ENCODE measurements at regions not wholly inside any gene's neighbourhood (a gene's known extent, or its start where the extent isn't known, plus 50 kb on each side); places are given as distances from the start of the nearest gene placed in this dataset.

DNA sequence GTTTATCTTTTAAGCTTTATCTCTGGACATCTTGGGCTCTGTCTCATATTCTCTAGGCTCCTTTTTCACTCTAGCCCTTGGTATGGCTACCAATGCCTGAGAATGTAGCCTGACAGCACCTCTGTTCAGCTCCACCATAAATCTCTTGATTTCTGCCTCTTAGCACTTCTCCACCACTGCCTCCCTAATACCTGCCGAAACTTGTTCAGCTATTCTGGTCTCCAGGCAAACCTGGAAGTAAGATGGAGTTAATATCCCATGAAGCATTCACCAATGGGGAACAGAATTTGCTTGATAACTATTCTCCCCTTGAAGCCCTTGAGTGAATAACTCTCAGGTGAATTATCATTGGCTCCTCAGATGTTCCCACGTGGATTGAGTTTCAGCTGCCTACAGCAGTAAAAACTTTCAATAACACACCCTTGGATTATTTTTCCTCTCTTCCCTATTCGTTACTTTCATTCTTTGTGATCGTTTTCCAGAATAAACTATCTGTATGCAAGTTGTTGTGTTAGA lies 145.6 kb downstream of the EVA1A start:
- no peak for DNase-seq (ENCODE audit: low read depth in 2 of 2)
- Histone ChIP-seq H3K79me2 (ENCODE audit: control insufficient read depth, insufficient read depth, low read length) (no peaks in the 10 kb centered on the region), H3K4me1 (ENCODE audit: control insufficient read depth, extremely low read depth, insufficient read depth, low read length) (no peaks in the 10 kb centered on the region), H3K27me3 (ENCODE audit: control insufficient read depth, insufficient read depth, low read length) (peaks cover 8% of the 10 kb centered on the region), H3K9ac (ENCODE audit: insufficient read depth, low read length) (no peak overlapping the region), H3K9me3 (ENCODE audit: control insufficient read depth, insufficient read depth, low read depth, low read length) (no peaks in the 10 kb centered on the region), H3K4me3 (replicated peaks in 1 of 4; ENCODE audit: control extremely low read depth in 1 of 4, insufficient read depth in 1 of 4, low read depth in 3 of 4, low read length in 4 of 4) (no peak overlapping the region), H4K20me1 (ENCODE audit: control insufficient read depth, extremely low read depth, insufficient read depth, low read length) (no peaks in the 10 kb centered on the region), H3K27ac (ENCODE audit: insufficient read depth, low read length) (no peak overlapping the region), H2AFZ (ENCODE audit: low read length) (no peak overlapping the region), H3K4me2 (ENCODE audit: extremely low read depth, insufficient read depth, low read length) (no peak overlapping the region), H3K36me3 (ENCODE audit: control insufficient read depth, insufficient read depth, low read length) (no peaks in the 10 kb centered on the region)
- TF ChIP-seq EZH2 (IDR thresholded peaks at IDR 0.05; ENCODE audit: low read length, missing control alignments): no peak
- TF ChIP-seq, protein P1, sequence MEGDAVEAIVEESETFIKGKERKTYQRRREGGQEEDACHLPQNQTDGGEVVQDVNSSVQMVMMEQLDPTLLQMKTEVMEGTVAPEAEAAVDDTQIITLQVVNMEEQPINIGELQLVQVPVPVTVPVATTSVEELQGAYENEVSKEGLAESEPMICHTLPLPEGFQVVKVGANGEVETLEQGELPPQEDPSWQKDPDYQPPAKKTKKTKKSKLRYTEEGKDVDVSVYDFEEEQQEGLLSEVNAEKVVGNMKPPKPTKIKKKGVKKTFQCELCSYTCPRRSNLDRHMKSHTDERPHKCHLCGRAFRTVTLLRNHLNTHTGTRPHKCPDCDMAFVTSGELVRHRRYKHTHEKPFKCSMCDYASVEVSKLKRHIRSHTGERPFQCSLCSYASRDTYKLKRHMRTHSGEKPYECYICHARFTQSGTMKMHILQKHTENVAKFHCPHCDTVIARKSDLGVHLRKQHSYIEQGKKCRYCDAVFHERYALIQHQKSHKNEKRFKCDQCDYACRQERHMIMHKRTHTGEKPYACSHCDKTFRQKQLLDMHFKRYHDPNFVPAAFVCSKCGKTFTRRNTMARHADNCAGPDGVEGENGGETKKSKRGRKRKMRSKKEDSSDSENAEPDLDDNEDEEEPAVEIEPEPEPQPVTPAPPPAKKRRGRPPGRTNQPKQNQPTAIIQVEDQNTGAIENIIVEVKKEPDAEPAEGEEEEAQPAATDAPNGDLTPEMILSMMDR (conservative IDR thresholded peaks at IDR 0.05 in 1 of 2, IDR thresholded peaks at IDR 0.05 in 1 of 2; ENCODE audit: low read depth in 1 of 2, low read length in 2 of 2): no peak

DNA sequence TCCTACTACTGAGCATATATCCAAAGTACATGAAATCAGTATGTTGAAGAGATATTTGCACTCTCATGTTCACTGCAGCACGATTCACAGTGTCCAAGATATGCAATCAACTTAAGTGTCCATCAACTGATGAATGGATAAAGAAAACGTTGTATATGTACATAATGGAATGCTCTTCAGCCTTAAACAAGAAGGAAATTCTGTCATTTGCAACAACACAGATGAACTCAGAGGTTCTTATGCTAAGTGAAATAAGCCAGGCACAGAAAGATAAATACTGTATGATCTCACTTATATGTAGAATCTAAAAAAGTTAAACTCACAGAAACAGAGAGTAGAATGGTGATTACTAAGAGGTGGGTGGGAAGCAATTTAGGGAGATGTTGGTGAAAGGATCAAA lies 149.2 kb downstream of the EVA1A start:
- no peaks in the 10 kb centered on the region for H3K36me3 ChIP-seq (ENCODE audit: control insufficient read depth, insufficient read depth, low read length)
- H3K79me2 ChIP-seq (ENCODE audit: control insufficient read depth, insufficient read depth, low read length): no peaks in the 10 kb centered on the region
- peaks cover 6% of the 10 kb centered on the region for H3K27me3 ChIP-seq (ENCODE audit: control insufficient read depth, insufficient read depth, low read length)
- H3K27ac ChIP-seq (ENCODE audit: insufficient read depth, low read length): no peak overlapping the region
- H2AFZ ChIP-seq (ENCODE audit: low read length): no peak overlapping the region
- no peaks in the 10 kb centered on the region for H4K20me1 ChIP-seq (ENCODE audit: control insufficient read depth, extremely low read depth, insufficient read depth, low read length)
- TF ChIP-seq EZH2 (IDR thresholded peaks at IDR 0.05; ENCODE audit: low read length, missing control alignments): no peak
- TF ChIP-seq, protein P1 (conservative IDR thresholded peaks at IDR 0.05 in 1 of 2, IDR thresholded peaks at IDR 0.05 in 1 of 2; ENCODE audit: low read depth in 1 of 2, low read length in 2 of 2): no peak
- no peak overlapping the region for H3K4me2 ChIP-seq (ENCODE audit: extremely low read depth, insufficient read depth, low read length)
- no peaks in the 10 kb centered on the region for H3K9me3 ChIP-seq (ENCODE audit: control insufficient read depth, insufficient read depth, low read depth, low read length)
- H3K9ac ChIP-seq (ENCODE audit: insufficient read depth, low read length): no peak overlapping the region
- H3K4me3 ChIP-seq (replicated peaks in 1 of 4; ENCODE audit: control extremely low read depth in 1 of 4, insufficient read depth in 1 of 4, low read depth in 3 of 4, low read length in 4 of 4): no peak overlapping the region
- H3K4me1 ChIP-seq (ENCODE audit: control insufficient read depth, extremely low read depth, insufficient read depth, low read length): no peaks in the 10 kb centered on the region
- no peak for DNase-seq (ENCODE audit: low read depth in 2 of 2)

DNA sequence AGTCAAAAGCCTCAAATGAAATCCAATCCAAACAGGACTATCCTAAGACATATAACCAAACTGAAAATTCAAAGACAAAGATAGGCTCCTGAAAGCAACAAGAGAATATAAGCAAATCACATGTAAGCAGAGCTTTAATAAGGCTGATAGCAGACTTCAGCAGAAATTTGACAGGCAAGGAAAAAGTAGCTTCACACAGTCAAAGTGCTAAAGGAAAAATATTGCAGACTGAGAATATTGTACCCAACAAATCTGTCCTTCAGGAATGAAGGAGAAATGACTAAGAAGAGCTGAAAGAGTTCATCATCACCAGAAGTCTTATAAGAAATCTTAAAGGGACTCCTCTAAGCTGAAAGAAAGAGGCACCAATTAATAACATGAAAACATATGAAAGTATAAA lies 150.0 kb downstream of the EVA1A start:
- DNase-seq (ENCODE audit: low read depth in 2 of 2): no peak

More for the DNA sequence above, 150.0 kb downstream of the EVA1A start:
- Histone ChIP-seq H3K4me3 (replicated peaks in 1 of 4; ENCODE audit: control extremely low read depth in 1 of 4, insufficient read depth in 1 of 4, low read depth in 3 of 4, low read length in 4 of 4) (no peak overlapping the region), H3K36me3 (ENCODE audit: control insufficient read depth, insufficient read depth, low read length) (no peaks in the 10 kb centered on the region), H3K27me3 (ENCODE audit: control insufficient read depth, insufficient read depth, low read length) (peaks cover 5% of the 10 kb centered on the region), H3K9ac (ENCODE audit: insufficient read depth, low read length) (no peak overlapping the region), H3K4me1 (ENCODE audit: control insufficient read depth, extremely low read depth, insufficient read depth, low read length) (no peaks in the 10 kb centered on the region), H4K20me1 (ENCODE audit: control insufficient read depth, extremely low read depth, insufficient read depth, low read length) (no peaks in the 10 kb centered on the region), H3K79me2 (ENCODE audit: control insufficient read depth, insufficient read depth, low read length) (no peaks in the 10 kb centered on the region), H3K27ac (ENCODE audit: insufficient read depth, low read length) (no peak overlapping the region), H3K9me3 (ENCODE audit: control insufficient read depth, insufficient read depth, low read depth, low read length) (no peaks in the 10 kb centered on the region), H2AFZ (ENCODE audit: low read length) (no peak overlapping the region), H3K4me2 (ENCODE audit: extremely low read depth, insufficient read depth, low read length) (no peak overlapping the region)
- TF ChIP-seq, protein P1 (conservative IDR thresholded peaks at IDR 0.05 in 1 of 2, IDR thresholded peaks at IDR 0.05 in 1 of 2; ENCODE audit: low read depth in 1 of 2, low read length in 2 of 2): no peak
- no peak for TF ChIP-seq EZH2 (IDR thresholded peaks at IDR 0.05; ENCODE audit: low read length, missing control alignments)

Data from fibroblast of lung (primary cell).